NCI-H1417 (cell line): ENCODE measurements at regions not wholly inside any gene's neighbourhood (a gene's known extent, or its start where the extent isn't known, plus 50 kb on each side); places are given as distances from the start of the nearest gene placed in this dataset.

Experiments
- DNase-seq, 3 experiments: peaks; one replicate each; lab custom pipeline; 2025; lab: John Stamatoyannopoulos, UW

DNA sequence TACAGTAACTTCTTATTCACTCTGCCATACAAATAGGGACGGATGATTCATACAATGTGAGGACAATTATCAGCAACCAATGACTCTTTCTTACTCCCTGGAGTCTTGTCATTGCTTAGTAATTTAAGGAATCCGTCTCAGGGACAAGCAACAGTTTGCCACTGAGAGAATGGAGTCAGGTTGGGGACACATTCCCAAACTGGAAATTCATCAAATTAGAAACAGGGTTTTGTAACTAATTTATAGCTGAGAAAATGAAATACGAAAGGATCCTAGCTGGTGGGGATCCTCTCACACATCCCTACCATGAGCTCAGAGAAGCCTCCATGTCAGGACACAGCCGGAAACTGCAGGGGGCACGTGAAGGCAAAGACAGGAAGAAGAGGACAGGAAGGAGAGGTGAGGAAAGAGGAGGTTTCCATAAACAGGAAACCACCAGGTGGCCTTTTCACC is 50.4 kb upstream of the KDR start:
- no peak for DNase-seq

DNA sequence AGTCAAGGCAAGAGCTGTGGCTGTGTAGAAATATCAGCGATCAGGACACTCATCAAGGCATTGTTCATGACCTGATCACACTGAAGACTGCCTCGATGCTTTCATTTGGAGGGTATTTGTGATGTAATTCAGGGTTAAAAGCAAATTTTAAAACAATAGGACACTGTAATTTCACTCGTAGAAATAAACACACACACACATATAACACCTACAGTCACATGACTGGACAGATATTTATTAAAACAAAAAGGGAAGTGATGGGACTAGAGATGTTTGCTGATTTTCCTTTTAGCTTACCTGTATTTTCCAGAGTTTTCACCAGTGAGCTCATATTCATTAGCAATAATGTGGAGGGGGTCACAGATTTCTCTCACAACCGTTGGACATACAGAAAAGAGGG is 51.1 kb upstream of the KDR start:
- DNase-seq = no peak

DNA sequence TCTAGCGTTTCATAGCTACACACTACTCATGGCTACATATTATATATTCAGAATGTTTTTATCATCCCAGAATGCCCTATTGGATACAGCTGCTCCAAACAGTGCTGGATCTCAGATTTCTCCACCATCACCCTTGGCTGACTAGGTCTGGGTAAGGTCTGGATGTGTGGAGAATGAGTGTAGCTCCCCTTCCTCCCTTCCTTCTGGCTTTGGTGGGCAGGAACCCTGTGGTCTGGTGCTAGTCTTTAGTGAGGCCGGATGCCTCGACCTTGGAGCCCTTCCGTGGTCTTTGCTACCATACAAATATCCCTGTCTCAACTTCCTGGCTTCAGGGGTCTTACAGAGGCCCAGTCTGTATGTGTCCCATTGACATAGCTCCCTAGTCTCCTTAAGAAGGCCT is 52.1 kb upstream of the KDR start:
- no peak for DNase-seq

DNA sequence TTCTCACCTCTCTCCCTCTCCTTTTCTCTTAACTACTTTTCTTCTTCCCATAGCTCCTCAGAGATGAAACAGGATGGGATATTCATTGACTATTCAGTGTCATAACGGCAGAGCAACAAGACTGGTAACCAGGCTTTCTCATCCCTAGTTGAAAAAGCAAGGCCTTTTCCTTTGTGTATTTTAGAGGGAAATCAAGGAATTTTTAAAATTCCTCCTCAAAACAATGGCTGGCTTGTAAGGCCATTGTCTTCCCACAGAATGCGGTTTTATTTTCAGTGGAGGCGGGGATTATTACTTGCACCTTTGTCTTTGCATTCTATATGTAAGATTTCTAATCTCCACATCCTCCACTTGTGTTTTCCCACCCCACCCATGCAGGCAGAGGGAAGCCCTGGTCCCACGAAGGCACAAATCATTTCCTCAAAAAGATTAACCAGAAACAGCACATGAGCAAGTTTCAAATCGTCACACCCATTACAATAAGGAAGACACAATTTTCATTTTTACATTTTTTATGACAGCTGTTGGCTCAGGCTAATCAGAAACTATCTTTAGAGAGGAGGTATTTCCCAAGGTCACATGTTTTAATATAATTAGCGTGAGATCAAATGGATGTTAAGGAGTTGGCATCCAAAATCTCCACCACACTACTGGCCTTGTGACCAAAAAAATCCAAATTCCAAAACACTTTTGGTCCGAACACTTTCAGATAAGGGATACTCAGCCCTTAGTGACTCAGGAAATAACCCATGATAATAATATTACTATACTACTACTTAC is 53.0 kb upstream of the KDR start:
- no peak for DNase-seq

DNA sequence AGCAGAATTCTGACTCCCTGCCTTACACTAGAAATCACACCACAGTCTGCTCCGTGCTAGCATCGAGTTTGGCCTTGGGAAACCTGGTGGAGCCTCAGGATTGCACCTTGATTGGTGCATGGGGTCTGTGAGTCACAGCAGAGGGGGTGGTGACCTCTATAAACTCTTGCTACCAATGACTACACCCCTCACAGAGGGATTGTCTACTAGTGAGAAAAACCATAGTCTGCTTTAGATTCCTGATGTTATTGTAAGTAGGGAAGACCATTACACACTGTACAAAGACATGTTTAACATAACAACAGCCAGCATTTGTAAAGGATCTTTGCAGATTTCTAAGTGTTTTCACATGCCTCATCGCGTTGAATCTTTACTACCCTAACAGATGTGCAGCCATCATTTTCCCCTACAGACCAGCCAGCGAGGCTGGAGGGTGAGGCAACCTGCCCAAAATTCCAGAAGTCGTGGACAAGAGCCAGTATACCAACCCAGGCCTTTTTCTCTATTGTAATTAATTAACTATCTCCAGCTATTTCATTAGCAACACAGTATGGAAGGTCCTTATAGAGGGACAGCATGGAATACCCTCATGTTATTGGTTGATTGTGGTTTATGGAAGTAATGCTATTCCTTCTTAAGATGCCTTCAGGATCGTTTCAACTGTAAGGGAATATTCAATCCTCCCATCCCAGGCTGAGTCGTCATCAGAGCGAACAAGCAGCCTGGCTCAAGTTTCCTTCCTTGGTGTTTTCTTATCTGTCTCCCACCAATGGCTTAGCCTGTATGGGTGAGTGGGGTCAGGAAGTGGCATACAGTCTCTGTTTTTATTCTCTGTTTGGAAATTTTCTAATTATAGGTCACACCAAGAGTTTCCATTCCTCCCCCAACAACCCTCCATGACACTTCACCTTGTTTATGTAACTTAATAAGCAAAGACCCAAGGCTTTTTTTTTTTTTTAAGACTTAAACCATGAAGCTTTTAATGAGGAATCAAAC is 55.9 kb upstream of the KDR start:
- no peak for DNase-seq

DNA sequence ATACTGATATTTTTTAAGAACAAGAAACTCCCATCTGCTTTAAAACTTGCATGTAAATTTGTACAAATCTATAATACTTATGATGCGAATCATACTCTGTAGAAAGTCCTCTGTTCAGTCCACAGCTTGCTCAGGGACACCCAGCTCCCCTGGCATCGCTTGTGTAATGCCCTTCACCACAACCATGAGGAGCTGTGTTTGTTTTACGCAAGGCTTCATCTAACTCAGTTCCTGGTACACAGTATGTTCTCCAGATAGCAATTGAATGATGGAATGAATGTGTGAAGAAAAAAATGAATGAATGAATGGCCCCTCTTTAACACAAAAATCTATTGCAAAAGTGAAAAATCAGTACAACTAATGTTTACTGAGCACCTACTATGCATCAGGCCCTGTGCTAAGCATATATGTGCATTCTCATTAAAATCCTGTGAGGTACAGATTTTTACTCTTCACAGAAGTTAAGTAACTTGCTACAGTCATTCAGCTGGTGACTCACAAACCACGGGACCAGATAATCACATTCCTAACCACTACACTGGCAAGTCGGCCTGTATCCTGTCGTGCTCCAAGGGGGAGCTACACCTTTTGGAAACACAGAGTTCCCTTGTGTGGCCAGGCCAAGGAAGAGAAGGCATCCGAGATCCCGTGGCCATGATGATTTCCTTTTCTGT is 58.7 kb upstream of the KDR start:
- no peak for DNase-seq

DNA sequence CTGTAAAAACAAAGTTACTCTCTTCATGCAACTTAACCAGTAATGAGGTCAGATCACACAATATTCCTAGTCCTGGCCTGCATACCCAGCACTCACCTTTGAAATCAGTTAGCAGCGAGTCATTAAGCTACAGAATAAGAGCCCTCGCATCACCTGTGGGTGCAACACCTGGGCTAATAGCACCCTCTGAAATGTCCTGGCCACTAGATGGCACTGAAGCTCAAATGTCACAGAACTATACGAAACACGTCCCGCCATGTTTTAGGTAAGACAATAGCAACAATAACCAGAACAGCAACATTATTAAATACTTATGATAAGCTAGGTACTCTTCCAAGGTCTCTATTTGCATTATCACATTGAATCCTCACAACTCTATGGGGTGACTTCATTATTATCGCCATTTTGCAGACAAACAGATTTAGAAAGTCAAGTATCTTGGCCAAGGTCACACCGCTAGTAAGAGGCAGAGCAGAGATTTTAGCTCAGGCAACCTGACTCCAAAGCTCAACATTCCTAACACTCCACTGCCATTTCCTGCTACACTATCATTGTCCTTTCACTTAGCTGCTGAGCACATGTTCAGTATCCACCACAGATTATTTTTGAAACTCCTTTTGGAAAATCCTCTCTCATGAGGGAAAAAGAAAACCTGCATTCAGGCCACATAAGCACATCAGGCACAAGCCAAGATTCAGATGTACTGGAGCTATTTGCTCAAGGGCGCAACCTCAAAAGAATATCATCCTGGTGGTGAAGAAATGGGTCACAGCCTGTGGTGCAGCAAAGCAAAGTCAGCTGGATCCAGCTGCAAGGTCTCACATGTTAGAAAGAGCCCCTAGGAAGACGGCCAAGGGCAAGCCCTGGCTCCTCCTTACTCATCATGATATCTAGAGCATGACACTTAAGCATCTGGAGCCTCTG is 59.5 kb upstream of the KDR start:
- DNase-seq = peak; percentile 27 to 76 (median 43)

DNA sequence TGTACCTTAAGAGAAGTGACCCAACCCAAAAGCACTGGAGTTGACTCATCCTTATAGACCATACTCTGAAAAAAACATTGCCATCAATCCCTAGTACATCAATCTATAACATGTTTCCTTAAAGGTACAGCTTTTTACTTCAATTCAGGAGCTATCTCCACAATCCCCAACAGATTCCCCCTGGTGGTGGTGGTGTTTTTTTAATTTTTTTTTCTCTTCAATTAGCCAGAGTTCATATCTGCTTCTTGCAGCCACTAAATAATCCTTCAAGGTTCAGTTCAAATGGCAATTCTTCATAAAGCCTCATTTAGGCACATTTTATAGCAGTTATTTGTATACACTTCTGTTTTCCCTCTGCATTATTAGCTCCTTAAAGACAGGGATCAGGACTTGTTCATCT is 60.7 kb upstream of the KDR start:
- DNase-seq = no peak

DNA sequence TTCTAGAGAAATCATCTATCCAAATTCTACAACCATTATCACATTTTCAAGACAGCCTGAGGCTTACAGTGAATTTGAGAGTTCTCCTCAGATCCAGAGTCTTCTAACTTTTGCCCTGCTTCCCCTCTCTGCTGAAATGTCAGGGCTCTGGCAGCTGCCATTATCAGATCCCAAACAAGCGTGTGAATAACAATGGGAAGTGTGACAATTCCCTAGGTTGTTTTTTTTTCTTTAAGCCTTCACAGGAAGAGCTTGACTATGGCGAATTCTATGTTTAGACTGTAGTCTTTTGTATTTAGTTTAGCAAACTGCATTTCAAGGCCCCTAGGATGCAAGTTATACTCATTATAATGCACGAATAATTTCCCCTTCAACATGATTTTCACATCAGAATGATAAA is 61.3 kb upstream of the KDR start:
- no peak for DNase-seq

DNA sequence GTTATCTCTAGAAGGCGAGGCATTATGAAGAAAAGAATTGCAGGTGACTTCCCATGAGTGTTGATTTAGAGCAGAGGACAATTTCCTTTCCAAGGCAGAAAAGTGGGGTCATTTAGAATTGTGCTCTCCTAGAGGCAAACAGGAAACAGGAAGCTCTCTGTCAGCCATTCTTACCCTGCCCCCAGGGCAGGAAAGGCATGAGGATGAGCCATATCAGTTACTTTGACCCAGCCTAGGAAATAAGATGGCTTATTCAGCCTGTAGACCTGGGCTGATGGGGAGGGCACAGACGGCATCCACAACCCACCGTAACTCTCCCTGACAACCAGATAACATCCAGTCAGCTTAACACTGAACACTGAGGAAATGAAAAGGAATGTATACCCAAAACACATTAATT is 88.8 kb upstream of the KDR start:
- DNase-seq = peak in 1 of 3 experiments; percentile 10

DNA sequence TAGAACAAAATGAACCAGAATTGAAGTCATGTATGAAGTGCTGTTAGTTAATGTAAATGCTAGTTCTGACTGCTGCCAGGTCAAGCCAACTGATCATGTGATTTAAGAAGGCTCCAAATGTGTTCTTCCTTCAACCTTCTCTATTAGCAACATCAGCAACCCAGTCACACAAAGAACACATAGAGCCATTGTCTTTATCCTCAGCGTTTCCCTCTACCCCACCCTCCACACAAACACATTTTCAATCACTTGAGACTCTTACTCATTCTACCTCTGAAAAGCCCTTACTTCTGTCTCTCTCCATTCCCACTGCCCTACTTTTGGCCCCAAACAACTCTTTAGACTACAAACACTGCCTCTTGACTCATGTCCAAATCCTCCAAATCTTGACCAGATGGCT is 89.7 kb upstream of the KDR start:
- no peak for DNase-seq

DNA sequence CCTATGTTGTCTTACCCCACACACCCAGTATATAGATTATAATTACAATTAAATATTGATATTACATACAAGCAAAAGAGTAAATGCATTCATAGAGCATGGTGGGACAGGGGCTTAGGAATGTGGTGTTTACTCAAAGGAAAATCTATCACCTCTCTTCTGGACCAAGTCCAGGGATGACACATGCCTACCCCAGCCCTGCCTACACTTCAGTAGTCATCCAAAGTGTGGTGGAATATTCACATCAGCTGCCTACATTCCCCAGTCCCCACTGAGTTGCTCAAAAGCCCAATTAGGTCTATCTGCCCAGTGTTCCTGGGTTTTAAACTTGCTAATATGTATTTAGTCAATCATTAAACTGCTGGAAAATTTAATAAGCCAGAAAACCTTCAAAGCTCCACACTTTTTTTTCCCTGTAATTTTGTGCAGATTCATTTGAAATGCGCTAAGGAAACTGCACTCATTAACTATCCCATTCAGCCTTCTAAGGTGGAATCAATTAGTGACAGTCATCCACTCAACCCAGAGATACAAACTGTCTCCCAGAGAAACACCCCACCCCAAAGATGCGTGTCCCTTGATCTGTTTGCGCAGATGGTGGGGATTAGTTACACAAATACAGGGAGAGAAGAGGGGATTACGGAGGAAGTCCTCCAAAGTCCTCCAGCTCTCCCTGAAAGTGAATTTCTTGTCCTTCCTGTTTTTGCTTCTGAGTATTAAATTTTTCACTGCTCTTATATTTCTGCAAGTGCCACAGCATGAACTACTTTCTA is 91.7 kb upstream of the KDR start:
- peak in 1 of 3 experiments; percentile 41 for DNase-seq

DNA sequence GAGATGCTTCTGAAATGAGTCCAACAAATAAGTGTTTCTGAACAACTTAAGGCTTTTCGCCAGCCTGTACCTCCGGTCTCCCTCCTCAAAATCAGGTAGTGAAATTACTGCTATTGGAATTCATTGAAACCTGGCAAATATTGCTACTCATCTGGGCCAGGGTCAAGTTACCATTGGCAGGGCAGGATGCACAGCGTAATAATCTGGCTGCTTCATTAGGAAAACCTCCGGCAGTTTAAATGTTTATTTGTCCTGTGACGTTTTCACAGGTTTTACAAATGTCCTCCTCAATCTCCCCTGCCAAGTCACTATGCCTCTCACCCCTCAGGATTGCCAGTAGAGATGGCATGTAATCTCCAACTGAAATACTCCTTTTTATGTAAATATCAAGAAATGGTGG is 92.6 kb upstream of the KDR start:
- no peak for DNase-seq

DNA sequence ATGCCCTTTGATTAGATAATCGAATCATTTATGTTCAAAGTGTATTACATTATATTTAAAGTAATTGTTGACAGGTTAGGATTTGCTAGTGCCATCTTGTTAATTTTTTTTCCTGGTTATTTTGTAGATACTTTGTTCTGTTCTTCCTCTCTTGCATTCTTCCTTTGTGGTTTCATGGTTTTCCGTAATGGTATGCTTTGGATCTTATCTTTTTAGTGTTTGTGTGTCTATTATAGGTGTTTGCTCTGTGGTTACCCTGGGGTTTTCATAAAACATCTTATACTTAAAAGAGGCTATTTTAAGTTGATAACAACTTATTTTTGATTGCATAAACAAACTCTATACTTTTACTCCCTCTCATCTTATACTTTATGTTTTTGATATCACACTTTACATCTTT is 108.2 kb upstream of the SRD5A3 start:
- no peak for DNase-seq

DNA sequence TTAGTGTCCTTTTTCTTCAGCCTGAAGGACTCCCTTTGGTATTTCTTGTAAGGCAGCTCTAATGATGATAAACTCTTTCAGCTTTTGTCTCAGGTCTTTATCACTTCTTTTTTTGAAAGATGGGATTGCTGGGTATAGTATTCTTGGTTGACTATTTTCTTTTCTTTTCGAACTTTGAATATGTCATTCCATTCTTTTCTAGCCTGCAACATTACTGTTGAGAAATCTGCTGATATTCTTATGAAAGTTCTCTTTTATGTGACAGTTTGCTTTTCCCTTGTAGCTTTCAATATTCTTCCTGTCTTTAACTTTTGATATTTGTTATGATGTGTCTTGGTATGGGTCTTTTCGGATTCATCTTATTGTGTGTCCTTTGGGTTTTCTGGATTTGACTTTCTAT is 107.6 kb upstream of the SRD5A3 start:
- no peak for DNase-seq

DNA sequence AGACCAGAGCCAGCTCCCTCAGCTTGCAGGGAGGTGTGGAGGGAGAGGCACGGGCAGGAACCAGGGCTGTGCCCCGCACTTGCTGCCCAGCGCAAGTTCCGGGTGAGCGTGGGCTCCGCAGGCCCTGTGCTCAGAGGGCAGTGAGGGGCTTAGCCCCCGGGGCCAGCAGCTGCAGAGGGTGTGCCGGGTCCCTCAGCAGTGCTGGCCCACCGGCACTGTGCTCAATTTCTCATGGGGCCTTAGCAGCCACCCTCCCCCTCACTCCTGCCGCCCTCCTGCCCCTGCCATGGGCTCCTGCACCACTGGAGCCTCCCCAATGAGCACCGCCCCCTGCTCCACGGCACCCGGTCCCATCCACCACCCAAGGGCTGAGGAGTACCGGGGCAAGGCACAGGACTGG is 104.6 kb upstream of the SRD5A3 start:
- DNase-seq = no peak

DNA sequence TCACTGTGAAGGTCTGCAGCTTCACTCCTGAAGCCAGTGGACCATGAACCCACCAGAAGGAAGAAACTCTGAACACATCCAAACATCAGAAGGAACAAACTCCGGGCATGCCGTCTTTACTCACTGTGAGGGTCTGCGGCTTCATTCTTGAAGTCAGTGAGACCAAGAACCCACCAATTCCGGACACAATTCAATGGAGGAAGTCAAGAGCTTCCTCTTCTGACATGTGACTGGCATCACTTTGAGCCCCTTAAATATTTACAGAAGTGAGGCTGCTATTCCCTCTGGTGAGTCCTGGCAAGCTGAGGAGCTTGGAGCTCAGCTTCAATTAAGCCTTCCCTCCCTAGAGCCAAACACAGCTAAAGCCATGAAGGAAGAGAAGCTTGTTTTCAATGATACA is 103.5 kb upstream of the SRD5A3 start:
- no peak for DNase-seq

DNA sequence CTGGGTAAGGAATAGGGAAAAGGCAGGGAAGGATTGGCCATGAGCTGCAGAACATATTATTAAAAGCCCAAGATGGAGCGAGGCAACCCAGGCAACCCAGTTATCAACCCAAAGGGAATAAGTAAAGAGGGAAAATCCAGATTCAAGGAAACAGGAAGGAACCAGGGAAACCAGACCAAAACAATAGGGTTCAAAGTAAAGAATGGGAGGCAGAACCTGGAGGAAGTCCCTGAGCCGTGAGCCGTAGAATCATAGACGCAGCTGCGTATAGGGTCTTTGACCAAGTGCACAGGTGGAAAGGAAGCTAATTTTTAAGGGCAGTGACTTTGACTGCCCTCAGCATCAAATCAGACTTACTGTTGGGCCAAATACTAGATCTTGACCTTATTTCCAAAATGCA is 98.5 kb upstream of the SRD5A3 start:
- DNase-seq = no peak

DNA sequence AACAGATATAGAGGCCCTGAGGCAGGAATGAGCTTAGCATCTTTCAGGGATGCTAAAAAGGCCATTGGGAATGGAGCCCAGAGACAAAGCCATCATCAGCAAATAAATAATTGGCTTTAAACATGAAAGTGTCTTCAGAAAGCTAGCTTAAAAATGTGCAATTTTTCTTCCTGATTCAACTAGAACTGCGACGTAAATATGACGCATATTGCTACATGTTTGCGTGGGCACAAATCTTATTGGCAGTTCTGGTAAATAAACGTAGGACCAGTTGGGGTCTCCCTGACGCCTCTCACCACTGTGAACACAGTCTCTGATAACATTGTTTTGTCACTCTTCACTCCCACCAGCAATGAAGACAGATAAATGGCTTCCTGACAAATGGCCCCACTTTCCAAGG is 97.3 kb upstream of the SRD5A3 start:
- no peak for DNase-seq

DNA sequence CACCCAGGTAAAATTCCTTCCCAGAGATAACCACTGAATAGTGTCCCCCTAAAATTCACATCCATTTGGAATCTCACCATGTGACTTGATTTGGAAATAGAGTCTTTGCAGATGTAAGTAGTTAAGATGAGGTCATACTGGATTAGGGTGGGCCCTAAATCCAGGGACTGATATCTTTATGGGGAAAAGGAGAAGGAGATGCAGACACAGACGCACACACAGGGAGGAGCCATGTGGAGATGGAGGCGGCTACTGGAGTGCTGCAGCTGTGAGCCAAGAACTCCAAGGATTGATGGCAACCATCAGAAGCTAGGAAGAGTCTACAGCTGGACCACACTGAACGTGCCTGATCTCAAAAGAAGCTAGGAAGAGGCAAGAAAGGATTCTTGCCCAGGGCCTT is 96.6 kb upstream of the SRD5A3 start:
- no peak for DNase-seq

DNA sequence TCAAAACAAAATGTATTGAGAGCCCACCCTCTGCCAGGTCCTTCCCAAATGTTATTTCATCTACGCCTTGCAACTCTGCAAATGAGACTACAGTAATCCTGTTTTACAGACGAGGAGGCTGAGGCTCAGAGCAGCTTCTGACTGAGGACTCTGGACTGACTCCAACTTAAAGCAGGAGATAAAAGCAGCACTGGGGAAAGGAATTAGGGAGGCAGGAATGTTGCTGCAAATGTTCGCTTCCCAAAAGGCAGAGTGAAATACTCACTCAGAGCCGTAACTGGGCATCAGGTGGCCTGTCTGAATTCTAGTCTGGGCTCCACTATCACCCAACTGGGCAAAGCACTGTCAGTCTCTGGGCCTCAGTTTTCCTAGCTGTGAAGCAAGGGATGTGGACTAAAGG is 94.7 kb upstream of the SRD5A3 start:
- no peak for DNase-seq
